ENCODE measurements at regions not wholly inside any gene's neighbourhood (a gene's known extent, or its start where the extent isn't known, plus 50 kb on each side); places are given as distances from the start of the nearest gene placed in this dataset.

DNA sequence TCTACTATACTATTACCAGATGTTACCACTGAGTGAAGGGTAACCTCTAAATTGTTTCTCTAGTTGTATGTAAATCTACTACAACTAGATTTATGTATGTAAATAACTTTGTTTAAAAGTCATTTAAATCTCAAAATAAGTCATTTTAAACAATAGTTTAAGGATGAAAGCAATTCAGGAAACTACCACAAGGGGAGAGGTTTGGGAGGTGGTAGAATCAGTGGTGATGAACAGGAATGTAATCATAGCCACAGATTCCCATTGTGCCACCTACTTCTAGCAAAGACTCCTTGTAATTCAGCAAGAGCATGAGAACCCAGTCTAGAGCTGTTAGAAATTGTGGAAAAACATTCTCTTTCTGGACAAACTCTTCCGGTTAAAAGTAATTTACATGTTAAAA is 234.6 kb downstream of the SLC7A11 start:
- TF ChIP-seq, protein P1, sequence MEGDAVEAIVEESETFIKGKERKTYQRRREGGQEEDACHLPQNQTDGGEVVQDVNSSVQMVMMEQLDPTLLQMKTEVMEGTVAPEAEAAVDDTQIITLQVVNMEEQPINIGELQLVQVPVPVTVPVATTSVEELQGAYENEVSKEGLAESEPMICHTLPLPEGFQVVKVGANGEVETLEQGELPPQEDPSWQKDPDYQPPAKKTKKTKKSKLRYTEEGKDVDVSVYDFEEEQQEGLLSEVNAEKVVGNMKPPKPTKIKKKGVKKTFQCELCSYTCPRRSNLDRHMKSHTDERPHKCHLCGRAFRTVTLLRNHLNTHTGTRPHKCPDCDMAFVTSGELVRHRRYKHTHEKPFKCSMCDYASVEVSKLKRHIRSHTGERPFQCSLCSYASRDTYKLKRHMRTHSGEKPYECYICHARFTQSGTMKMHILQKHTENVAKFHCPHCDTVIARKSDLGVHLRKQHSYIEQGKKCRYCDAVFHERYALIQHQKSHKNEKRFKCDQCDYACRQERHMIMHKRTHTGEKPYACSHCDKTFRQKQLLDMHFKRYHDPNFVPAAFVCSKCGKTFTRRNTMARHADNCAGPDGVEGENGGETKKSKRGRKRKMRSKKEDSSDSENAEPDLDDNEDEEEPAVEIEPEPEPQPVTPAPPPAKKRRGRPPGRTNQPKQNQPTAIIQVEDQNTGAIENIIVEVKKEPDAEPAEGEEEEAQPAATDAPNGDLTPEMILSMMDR (IDR thresholded peaks at IDR 0.05) = no peak
- no peak for TF ChIP-seq POLR2A (IDR thresholded peaks at IDR 0.05)
